ENCODE measurements at regions not wholly inside any gene's neighbourhood (a gene's known extent, or its start where the extent isn't known, plus 50 kb on each side); places are given as distances from the start of the nearest gene placed in this dataset.

DNA sequence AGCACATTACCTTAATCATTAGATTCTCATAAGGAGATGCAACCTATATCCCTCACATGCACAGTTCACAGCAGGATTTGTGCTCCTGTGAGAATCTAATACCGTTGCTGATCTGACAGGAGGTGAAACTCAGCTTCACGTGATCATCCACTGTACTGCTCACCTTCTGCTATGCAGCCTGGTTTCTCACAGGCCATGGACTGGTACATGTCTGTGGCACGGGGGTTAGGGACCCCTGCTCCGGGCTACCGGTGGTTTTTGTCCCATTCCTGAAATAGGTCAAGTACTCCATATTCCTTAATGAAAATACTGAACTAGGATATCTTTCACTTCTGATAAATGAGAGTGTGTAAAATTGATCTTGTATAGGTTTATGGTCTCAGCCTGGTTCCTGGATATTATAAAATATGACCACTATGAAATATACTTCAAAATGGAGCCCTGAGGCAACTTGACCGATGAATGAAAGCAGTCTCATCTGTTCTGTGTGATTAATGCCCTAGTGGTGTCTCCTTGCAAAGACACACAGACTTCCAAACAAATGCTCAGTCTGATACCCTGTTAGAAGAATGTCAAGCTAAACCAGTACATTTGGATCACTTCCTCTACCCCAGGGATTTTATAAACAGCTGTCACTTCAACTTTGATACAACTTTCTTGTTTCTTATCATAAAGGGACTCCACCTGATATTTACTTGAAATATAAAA lies 492.9 kb upstream of the ANO3 start:
- no peak for TF ChIP-seq CTCF (IDR thresholded peaks at IDR 0.05)

- TF ChIP-seq CTCF (IDR thresholded peaks at IDR 0.05): no peak
These were observed 487.1 kb upstream of the ANO3 start for GRCh38 chr11:25844811-25845210.

DNA sequence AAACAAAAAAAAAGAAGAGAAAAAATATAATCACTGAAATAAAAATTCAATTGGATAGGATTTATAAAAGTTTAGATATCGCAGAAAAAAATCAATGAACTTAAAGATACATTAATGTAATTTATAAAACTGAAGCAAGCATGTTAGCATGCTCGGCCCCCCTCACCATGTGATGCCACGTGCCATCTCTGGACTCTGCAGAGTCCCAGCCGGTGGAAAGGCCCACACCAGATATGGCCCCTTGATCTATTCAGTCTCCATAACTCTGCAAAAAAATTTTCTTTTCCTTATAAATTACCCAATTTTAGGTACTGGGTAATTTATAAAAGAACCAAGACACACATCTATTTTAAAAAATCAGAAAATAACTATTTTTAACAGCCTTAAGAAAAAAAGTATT lies 476.0 kb upstream of the ANO3 start:
- TF ChIP-seq CTCF (IDR thresholded peaks at IDR 0.05): no peak

GRCh38 chr11:25859776-25860175 lies 472.2 kb upstream of the ANO3 start:
- TF ChIP-seq CTCF (IDR thresholded peaks at IDR 0.05): no peak

- TF ChIP-seq CTCF (IDR thresholded peaks at IDR 0.05): no peak
These were observed 471.1 kb upstream of the ANO3 start for GRCh38 chr11:25860677-25861450.

DNA sequence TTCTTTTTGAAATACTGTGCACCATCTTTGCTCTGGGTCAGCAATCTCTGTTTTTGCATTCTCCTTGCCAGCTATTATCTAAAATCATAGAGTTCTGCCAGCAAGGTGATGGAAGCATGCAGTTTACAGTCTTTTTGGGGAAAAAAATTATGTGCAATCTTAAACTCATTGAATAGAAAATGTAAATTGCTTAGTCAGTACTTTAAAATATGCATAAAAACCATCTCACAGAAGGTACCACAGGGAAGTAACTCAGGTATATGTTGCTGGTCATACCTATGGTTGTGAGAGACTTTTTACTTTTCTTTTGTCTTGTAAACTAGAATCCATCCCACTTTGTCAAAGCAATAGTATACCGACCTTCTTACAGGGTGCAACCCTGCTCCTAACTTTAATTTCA lies 469.8 kb upstream of the ANO3 start:
- TF ChIP-seq CTCF (IDR thresholded peaks at IDR 0.05): no peak

DNA sequence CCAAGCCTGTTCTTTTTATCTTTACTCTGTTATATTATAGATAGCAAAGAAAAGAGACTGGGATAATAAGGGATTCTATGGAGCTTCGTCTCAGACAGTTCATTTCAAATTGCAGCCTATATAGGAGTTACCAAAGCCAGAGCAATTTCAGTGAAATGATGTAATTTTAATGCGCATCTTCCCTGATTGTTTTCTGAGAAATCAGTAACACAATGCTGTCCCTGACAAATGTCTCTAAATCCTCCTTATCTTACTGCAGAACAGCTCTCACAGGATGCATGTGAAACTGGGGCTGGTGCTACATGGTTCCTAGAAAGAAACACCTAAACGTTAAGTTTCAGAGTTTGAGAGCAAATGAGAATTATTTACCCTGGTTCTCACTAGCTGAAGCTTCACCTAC lies 467.9 kb upstream of the ANO3 start:
- TF ChIP-seq CTCF (IDR thresholded peaks at IDR 0.05): no peak
